K562 (cell line): ENCODE measurements at regions not wholly inside any gene's neighbourhood (a gene's known extent, or its start where the extent isn't known, plus 50 kb on each side); places are given as distances from the start of the nearest gene placed in this dataset.

ENCODE experiments used
- ATAC-seq: fragments of 200-7000 bp; cut with Tn5 transposase; 3 replicates; pipeline ENCODE4 v1.9.1; 2020; ENCODE audit warnings: moderate library complexity
- BruUV-seq: library from RNA; stranded (reverse); fragments of 400-500 nt; replicated peaks from 2 replicates; lab custom pipeline; 2021; lab: Mats Ljungman, UMichigan
- CTCF ChIA-PET: fragments of 300-600 bp; formaldehyde crosslinking; extraction: SDS; loops from one replicate; lab custom pipeline; 2021; ENCODE audit warnings: low intra/inter-chr PET ratio; lab: Yijun Ruan, JAX
- POLR2A ChIA-PET: fragments of 300-600, 350-650 bp; sonication (Branson Sonifier 250); formaldehyde crosslinking; extraction: SDS; loops from one replicate; lab custom pipeline; 2021; ENCODE audit warnings: antibody characterized with exemption, inconsistent platforms; lab: Yijun Ruan, JAX
- DNase-seq, 4 experiments: peaks; one replicate each; pipeline versions ENCODE4 v3.0.0 to v3.0.0-alpha.2; 2011 to 2018; ENCODE audit warnings: low spot score in 3 of 4, mixed read lengths in 3 of 4; ENCODE audit errors: extremely low read depth in 1 of 4
- FAIRE-seq: peaks from 2 replicates; lab custom pipeline; 2011; peaks lifted over from hg19 to GRCh38; lab: Jason Lieb, UNC
- H2AFZ ChIP-seq: 2 replicates; pipeline ENCODE4 v1.6.0; 2011; ENCODE audit warnings: low read depth, low read length, control low read depth, inconsistent platforms
- H3K27ac ChIP-seq: fragments of 200-600 bp; 3 replicates; pipeline ENCODE4 v1.8.0; 2011; ENCODE audit warnings: low read depth, mild to moderate bottlenecking, control low read depth, inconsistent platforms, low read length, moderate library complexity, mixed read lengths; ENCODE audit errors: extremely low read depth
- H3K27me3 ChIP-seq, 2 experiments: fragments of 300-600 bp in 1 of 2; 2 replicates in 1 of 2; 3 replicates in 1 of 2; pipeline versions ENCODE4 v1.6.0 to v1.8.0; 2011; ENCODE audit warnings: inconsistent platforms in 2 of 2, low read length in 2 of 2, mild to moderate bottlenecking in 1 of 2, mixed read lengths in 1 of 2, moderate library complexity in 1 of 2; ENCODE audit not compliant: control insufficient read depth in 2 of 2, insufficient read depth in 2 of 2
- H3K36me3 ChIP-seq: fragments of 300-600 bp; 3 replicates; pipeline ENCODE4 v1.8.0; 2011; ENCODE audit warnings: mild to moderate bottlenecking, low read length, inconsistent platforms; ENCODE audit not compliant: control insufficient read depth, insufficient read depth
- H3K4me1 ChIP-seq, 2 experiments: fragments of 200-600 bp in 1 of 2; replicated peaks in 1 of 2; 2 replicates in 1 of 2; 3 replicates in 1 of 2; pipeline versions ENCODE4 v1.5.1 to v1.8.0; 2011; ENCODE audit warnings: inconsistent platforms in 2 of 2, low read length in 2 of 2, mild to moderate bottlenecking in 1 of 2, mixed read lengths in 1 of 2, moderate library complexity in 1 of 2; ENCODE audit not compliant: control insufficient read depth in 2 of 2, insufficient read depth in 2 of 2
- H3K4me2 ChIP-seq: 2 replicates; pipeline ENCODE4 v1.6.1; 2011; ENCODE audit warnings: low read length, control low read depth, inconsistent platforms, mixed read lengths; ENCODE audit not compliant: insufficient read depth
- H3K4me3 ChIP-seq: fragments of 200-600 bp; sonication (generic), shearing (Covaris generic); 2 replicates; pipeline ENCODE4 v1.5.1; 2016; ENCODE audit warnings: control low read depth, inconsistent platforms
- H3K79me2 ChIP-seq: fragments of 200-600 bp; 3 replicates; pipeline ENCODE4 v1.8.0; 2011; ENCODE audit warnings: low read length, inconsistent platforms; ENCODE audit not compliant: control insufficient read depth, insufficient read depth
- H3K9ac ChIP-seq, 2 experiments: 2 replicates each; pipeline versions ENCODE4 v1.6.0 to v1.6.1; 2011; ENCODE audit warnings: low read depth in 2 of 2, low read length in 2 of 2, control low read depth in 1 of 2, inconsistent platforms in 1 of 2, mild to moderate bottlenecking in 1 of 2, mixed read lengths in 1 of 2; ENCODE audit not compliant: insufficient read depth in 1 of 2
- H3K9me1 ChIP-seq: one replicate; pipeline ENCODE4 v1.6.0; 2011; ENCODE audit warnings: inconsistent platforms, mild to moderate bottlenecking, low read length, moderate library complexity; ENCODE audit not compliant: control insufficient read depth, insufficient read depth
- H3K9me3 ChIP-seq: replicated peaks from 2 replicates; pipeline ENCODE4 v1.5.1; 2011; ENCODE audit warnings: low read depth, low read length, inconsistent platforms; ENCODE audit not compliant: control insufficient read depth, insufficient read depth
- H4K20me1 ChIP-seq: replicated peaks from 2 replicates; pipeline ENCODE4 v1.6.1; 2011; ENCODE audit warnings: low read length, inconsistent platforms, mixed read lengths; ENCODE audit not compliant: control insufficient read depth, insufficient read depth
- BCOR ChIP-seq: fragments of 450-650 bp; IDR thresholded peaks from 2 replicates; pipeline ENCODE4 v1.6.1; 2016
- POU5F1 ChIP-seq: fragments of 150-350 bp; IDR thresholded peaks from 2 replicates; pipeline ENCODE4 v1.6.1; 2014; ENCODE audit warnings: borderline replicate concordance, low read length, low read depth, mild to moderate bottlenecking; ENCODE audit not compliant: partially characterized antibody
- SMARCE1 ChIP-seq: fragments of 450-650 bp; IDR thresholded peaks from 2 replicates; pipeline ENCODE4 v1.7.1; 2016; ENCODE audit warnings: mild to moderate bottlenecking
- SMC3 ChIP-seq: conservative IDR thresholded peaks from 2 replicates; pipeline ENCODE4 v1.6.1; 2011; ENCODE audit warnings: low read depth, low read length, improper control_type of control experiment; ENCODE audit not compliant: insufficient read depth
- STAT5A ChIP-seq: IDR thresholded peaks from 2 replicates; pipeline ENCODE4 v1.6.1; 2012; ENCODE audit warnings: low read length, inconsistent platforms, borderline replicate concordance
- ZNF263 ChIP-seq: sonication (generic); formaldehyde crosslinking; IDR thresholded peaks from 2 replicates; pipeline ENCODE4 v1.8.0; 2022; ENCODE audit warnings: mild to moderate bottlenecking, missing genetic modification reagents, borderline replicate concordance
- WGBS: fragments of 100-300 bp; shearing (Covaris generic); methylation state at CpG from one replicate; pipeline ENCODE4 v1.1.6; 2016; ENCODE audit warnings: low coverage, mixed read lengths; ENCODE audit not compliant: insufficient coverage; ENCODE audit errors: missing lambda C conversion rate; 5-methylcytosine and 5-hydroxymethylcytosine counted together
- in situ Hi-C: fragments of 300-500 bp; cut with MboI; formaldehyde crosslinking; loops from 4 replicates; pipeline ENCODE4 v1.15.0; 2018; ENCODE audit warnings: inconsistent platforms, mixed read lengths
- intact Hi-C: fragments of 100-400 bp; cut with micrococcal nuclease; formaldehyde crosslinking; loops from 2 replicates; pipeline ENCODE4 v1.14.2; 2022
- TF ChIP-seq, protein P1 (sequence below): IDR thresholded peaks from 2 replicates; pipeline ENCODE4 v1.6.1; 2016; ENCODE audit warnings: missing genetic modification characterization, missing compliant biosample characterization
- TF ChIP-seq, protein P2 (sequence below): fragments of 450-650 bp; IDR thresholded peaks from one replicate; pipeline ENCODE4 v1.6.1; 2018; ENCODE audit warnings: mild to moderate bottlenecking, moderate library complexity; ENCODE audit not compliant: partially characterized antibody

DNA sequence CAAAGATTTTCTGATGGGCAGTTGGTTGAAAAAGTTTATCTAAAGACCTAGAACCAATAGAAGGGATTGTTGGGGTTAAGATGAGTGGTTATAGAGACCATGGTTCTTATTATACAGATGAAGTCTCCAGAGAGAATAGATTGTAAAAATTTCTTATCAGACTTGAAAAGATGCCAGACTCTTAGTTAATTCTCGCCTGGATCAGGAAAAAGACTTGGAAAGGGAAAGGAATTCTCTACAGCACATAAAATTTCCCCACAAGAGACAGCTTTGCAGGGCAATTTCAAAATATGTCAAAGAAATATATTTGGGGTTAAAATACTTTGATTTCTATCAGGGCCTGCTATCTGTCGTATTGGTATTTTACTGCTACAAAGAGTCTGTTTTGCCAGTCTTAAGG, 582.6 kb downstream of the UTRN start:
- intact Hi-C loops = no loop called here
- H3K9me3 ChIP-seq = no peaks in the 10 kb centered on the region; the same call in 1 of the 2 replicates
- no peak overlapping the region for H3K4me2 ChIP-seq
- ChIA-PET POLR2A (no interaction called here), CTCF (no interaction called here)
- TF ChIP-seq STAT5A = no peak
- TF ChIP-seq POU5F1 = no peak
- TF ChIP-seq, protein P1, sequence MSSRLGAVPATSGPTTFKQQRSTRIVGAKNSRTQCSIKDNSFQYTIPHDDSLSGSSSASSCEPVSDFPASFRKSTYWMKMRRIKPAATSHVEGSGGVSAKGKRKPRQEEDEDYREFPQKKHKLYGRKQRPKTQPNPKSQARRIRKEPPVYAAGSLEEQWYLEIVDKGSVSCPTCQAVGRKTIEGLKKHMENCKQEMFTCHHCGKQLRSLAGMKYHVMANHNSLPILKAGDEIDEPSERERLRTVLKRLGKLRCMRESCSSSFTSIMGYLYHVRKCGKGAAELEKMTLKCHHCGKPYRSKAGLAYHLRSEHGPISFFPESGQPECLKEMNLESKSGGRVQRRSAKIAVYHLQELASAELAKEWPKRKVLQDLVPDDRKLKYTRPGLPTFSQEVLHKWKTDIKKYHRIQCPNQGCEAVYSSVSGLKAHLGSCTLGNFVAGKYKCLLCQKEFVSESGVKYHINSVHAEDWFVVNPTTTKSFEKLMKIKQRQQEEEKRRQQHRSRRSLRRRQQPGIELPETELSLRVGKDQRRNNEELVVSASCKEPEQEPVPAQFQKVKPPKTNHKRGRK = no peak
- TF ChIP-seq, protein P2, sequence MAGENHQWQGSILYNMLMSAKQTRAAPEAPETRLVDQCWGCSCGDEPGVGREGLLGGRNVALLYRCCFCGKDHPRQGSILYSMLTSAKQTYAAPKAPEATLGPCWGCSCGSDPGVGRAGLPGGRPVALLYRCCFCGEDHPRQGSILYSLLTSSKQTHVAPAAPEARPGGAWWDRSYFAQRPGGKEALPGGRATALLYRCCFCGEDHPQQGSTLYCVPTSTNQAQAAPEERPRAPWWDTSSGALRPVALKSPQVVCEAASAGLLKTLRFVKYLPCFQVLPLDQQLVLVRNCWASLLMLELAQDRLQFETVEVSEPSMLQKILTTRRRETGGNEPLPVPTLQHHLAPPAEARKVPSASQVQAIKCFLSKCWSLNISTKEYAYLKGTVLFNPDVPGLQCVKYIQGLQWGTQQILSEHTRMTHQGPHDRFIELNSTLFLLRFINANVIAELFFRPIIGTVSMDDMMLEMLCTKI = no peak
- no peak for TF ChIP-seq SMC3
- TF ChIP-seq BCOR = no peak
- no peak for TF ChIP-seq ZNF263 (CRISPR knock-in tag)
- TF ChIP-seq SMARCE1 = no peak
- no peaks in the 10 kb centered on the region for H3K79me2 ChIP-seq
- H3K9ac ChIP-seq = no peak overlapping the region
- in situ Hi-C loops = no loop called here
- no peak overlapping the region for H2AFZ ChIP-seq
- no peak for ATAC-seq
- BruUV-seq = no TSS peak
- no peak for DNase-seq
- H3K27ac ChIP-seq = no peak overlapping the region
- no peaks in the 10 kb centered on the region for H4K20me1 ChIP-seq
- no peaks in the 10 kb centered on the region for H3K4me1 ChIP-seq
- H3K36me3 ChIP-seq = no peaks in the 10 kb centered on the region
- H3K4me3 ChIP-seq = no peak overlapping the region
- no peak for FAIRE-seq
- 6% methylated on average over 2 of the region's 2 CpGs for WGBS
- H3K27me3 ChIP-seq = no peaks in the 10 kb centered on the region
- H3K9me1 ChIP-seq = no peaks in the 10 kb centered on the region
